GM12878 (cell line): ENCODE measurements at regions not wholly inside any gene's neighbourhood (a gene's known extent, or its start where the extent isn't known, plus 50 kb on each side); places are given as distances from the start of the nearest gene placed in this dataset.

Source experiments
- ATAC-seq: fragments of 200-7000 bp; cut with Tn5 transposase; 3 replicates; pipeline ENCODE4 v1.9.1; 2020; ENCODE audit warnings: mild to moderate bottlenecking, moderate library complexity
- BruUV-seq: library from RNA; stranded (reverse); fragments of 400-500 nt; replicated peaks from 2 replicates; lab custom pipeline; 2021; lab: Mats Ljungman, UMichigan
- CTCF ChIA-PET: fragments of 300-600 bp; sonication (Branson Sonifier 250); formaldehyde crosslinking; extraction: SDS; loops from one replicate; lab custom pipeline; 2021; ENCODE audit warnings: inconsistent platforms; lab: Yijun Ruan, JAX
- POLR2A ChIA-PET: fragments of 350-600 bp; formaldehyde crosslinking; extraction: SDS; loops from one replicate; lab custom pipeline; 2021; ENCODE audit warnings: inconsistent platforms; lab: Charles Lee
- RAD21 ChIA-PET: fragments of 300-600 bp; sonication (Branson Sonifier 250); formaldehyde crosslinking; loops from one replicate; lab custom pipeline; 2023; ENCODE audit warnings: antibody characterized with exemption; ENCODE audit not compliant: unreplicated experiment; lab: Charles Lee
- SMC1A ChIA-PET: fragments of 300-600 bp; sonication (Branson Sonifier 250); formaldehyde crosslinking; loops from one replicate; lab custom pipeline; 2023; ENCODE audit not compliant: unreplicated experiment, uncharacterized antibody; lab: Charles Lee
- DNase-seq: peaks from one replicate; pipeline ENCODE4 v3.0.0-alpha.2; 2011; ENCODE audit warnings: low read depth, low spot score
- FAIRE-seq: peaks from 3 replicates; lab custom pipeline; 2011; peaks lifted over from hg19 to GRCh38; lab: Jason Lieb, UNC
- H2AFZ ChIP-seq: 2 replicates; pipeline ENCODE4 v1.6.0; 2011; ENCODE audit warnings: low read depth, low read length, control low read depth; ENCODE audit not compliant: control insufficient read depth
- H3K27ac ChIP-seq: 2 replicates; pipeline ENCODE4 v1.5.1; 2011; ENCODE audit warnings: control low read depth; ENCODE audit not compliant: control insufficient read depth, insufficient read depth
- H3K27me3 ChIP-seq, 2 experiments: replicated peaks in 1 of 2; 2 replicates each; pipeline versions ENCODE4 v1.6.0 to v1.6.1; 2011; ENCODE audit warnings: low read length in 1 of 2; ENCODE audit not compliant: control insufficient read depth in 2 of 2, insufficient read depth in 2 of 2
- H3K36me3 ChIP-seq, 2 experiments: 2 replicates each; pipeline ENCODE4 v1.5.1; 2011; ENCODE audit warnings: low read length in 1 of 2; ENCODE audit not compliant: control insufficient read depth in 2 of 2, insufficient read depth in 2 of 2
- H3K4me1 ChIP-seq: 2 replicates; pipeline ENCODE4 v1.6.1; 2011; ENCODE audit warnings: mild to moderate bottlenecking, low read length, moderate library complexity, mixed read lengths; ENCODE audit not compliant: control insufficient read depth, insufficient read depth
- H3K4me2 ChIP-seq: 2 replicates; pipeline ENCODE4 v1.6.0; 2011; ENCODE audit warnings: control low read depth; ENCODE audit not compliant: control insufficient read depth, insufficient read depth
- H3K4me3 ChIP-seq: fragments of 200-600 bp; sonication (generic); 2 replicates; pipeline ENCODE4 v1.5.1; 2016
- H3K79me2 ChIP-seq: 2 replicates; pipeline ENCODE4 v1.6.0; 2011; ENCODE audit warnings: low read length; ENCODE audit not compliant: control insufficient read depth, insufficient read depth
- H3K9ac ChIP-seq: 2 replicates; pipeline ENCODE4 v1.8.0; 2011; ENCODE audit warnings: low read length, control low read depth, mixed read lengths; ENCODE audit not compliant: control insufficient read depth, insufficient read depth
- H3K9me3 ChIP-seq: replicated peaks from 3 replicates; pipeline ENCODE4 v1.5.1; 2011; ENCODE audit warnings: mild to moderate bottlenecking, low read length; ENCODE audit not compliant: control insufficient read depth, insufficient read depth
- H4K20me1 ChIP-seq: 2 replicates; pipeline ENCODE4 v1.6.0; 2011; ENCODE audit not compliant: control insufficient read depth, insufficient read depth
- ATF7 ChIP-seq: fragments of 450-650 bp; IDR thresholded peaks from 2 replicates; pipeline ENCODE4 v1.6.1; 2016; ENCODE audit warnings: low read depth, mild to moderate bottlenecking
- NFIC ChIP-seq: IDR thresholded peaks from 2 replicates; pipeline ENCODE4 v1.6.1; 2012; ENCODE audit warnings: low read depth, mild to moderate bottlenecking, inconsistent platforms, low read length, moderate library complexity
- RCOR1 ChIP-seq: conservative IDR thresholded peaks from 2 replicates; pipeline ENCODE4 v1.6.1; 2012; ENCODE audit warnings: low read depth, low read length, improper control_type of control experiment
- REST ChIP-seq: IDR thresholded peaks from 2 replicates; pipeline ENCODE4 v1.6.1; 2012; ENCODE audit warnings: mild to moderate bottlenecking, low read depth, low read length
- SMARCA5 ChIP-seq: fragments of 450-650 bp; IDR thresholded peaks from 2 replicates; pipeline ENCODE4 v1.6.1; 2017; ENCODE audit warnings: mild to moderate bottlenecking
- TAF1 ChIP-seq: IDR thresholded peaks from 2 replicates; pipeline ENCODE4 v1.6.1; 2011; ENCODE audit warnings: mild to moderate bottlenecking, low read depth, low read length, borderline replicate concordance
- TBL1XR1 ChIP-seq: IDR thresholded peaks from 2 replicates; pipeline ENCODE4 v1.6.1; 2012; ENCODE audit warnings: low read depth, low read length, improper control_type of control experiment
- TCF3 ChIP-seq: IDR thresholded peaks from 2 replicates; pipeline ENCODE4 v1.6.1; 2012; ENCODE audit warnings: low read depth, mild to moderate bottlenecking, low read length, borderline replicate concordance; ENCODE audit not compliant: insufficient read depth
- WRNIP1 ChIP-seq: IDR thresholded peaks from 2 replicates; pipeline ENCODE4 v1.6.1; 2011; ENCODE audit warnings: low read depth, low read length, improper control_type of control experiment, borderline replicate concordance
- ZBED1 ChIP-seq: IDR thresholded peaks from 2 replicates; pipeline ENCODE4 v1.6.1; 2016; ENCODE audit warnings: borderline replicate concordance
- ZNF384 ChIP-seq: IDR thresholded peaks from 2 replicates; pipeline ENCODE4 v1.6.1; 2012; ENCODE audit warnings: low read depth, mild to moderate bottlenecking, low read length, improper control_type of control experiment, borderline replicate concordance
- ZNF622 ChIP-seq: fragments of 450-650 bp; IDR thresholded peaks from 2 replicates; pipeline ENCODE4 v1.6.1; 2017; ENCODE audit warnings: mild to moderate bottlenecking, inconsistent platforms
- ZSCAN29 ChIP-seq: fragments of 450-650 bp; IDR thresholded peaks from 2 replicates; pipeline ENCODE4 v1.6.1; 2017; ENCODE audit warnings: mild to moderate bottlenecking, moderate library complexity
- in situ Hi-C: fragments of 300-500 bp; cut with MboI; formaldehyde crosslinking; loops from 9 replicates; pipeline ENCODE4 v1.14.3; 2018; ENCODE audit warnings: mixed read lengths
- intact Hi-C: fragments of 100-400 bp; cut with micrococcal nuclease; formaldehyde crosslinking; loops from one replicate; pipeline ENCODE4 v1.14.2; 2022; ENCODE audit not compliant: unreplicated experiment
- TF ChIP-seq, protein P1 (sequence below): IDR thresholded peaks from 2 replicates; pipeline ENCODE4 v1.6.1; 2011; ENCODE audit warnings: low read depth, low read length, improper control_type of control experiment, borderline replicate concordance

- DNase-seq = no peak
- Histone ChIP-seq H2AFZ (no peak overlapping the region), H3K27me3 (no peaks in the 10 kb centered on the region), H3K9me3 (no peaks in the 10 kb centered on the region), H4K20me1 (no peaks in the 10 kb centered on the region), H3K27ac (no peak overlapping the region), H3K9ac (no peak overlapping the region), H3K4me2 (no peak overlapping the region), H3K79me2 (no peaks in the 10 kb centered on the region), H3K4me1 (no peaks in the 10 kb centered on the region), H3K36me3 (no peaks in the 10 kb centered on the region), H3K4me3 (no peak overlapping the region)
- FAIRE-seq = no peak
- ChIA-PET CTCF (no interaction called here), SMC1A (interaction anchor here (0.6 kb wide), 1 partner anchor 711 kb away, joined by 4 read pairs; no protein-coding TSS in a partner anchor), RAD21 (no interaction called here), POLR2A (no interaction called here)
- in situ Hi-C loops = no loop called here
- no peak for ATAC-seq
- BruUV-seq = no TSS peak
- TF ChIP-seq, protein P1, sequence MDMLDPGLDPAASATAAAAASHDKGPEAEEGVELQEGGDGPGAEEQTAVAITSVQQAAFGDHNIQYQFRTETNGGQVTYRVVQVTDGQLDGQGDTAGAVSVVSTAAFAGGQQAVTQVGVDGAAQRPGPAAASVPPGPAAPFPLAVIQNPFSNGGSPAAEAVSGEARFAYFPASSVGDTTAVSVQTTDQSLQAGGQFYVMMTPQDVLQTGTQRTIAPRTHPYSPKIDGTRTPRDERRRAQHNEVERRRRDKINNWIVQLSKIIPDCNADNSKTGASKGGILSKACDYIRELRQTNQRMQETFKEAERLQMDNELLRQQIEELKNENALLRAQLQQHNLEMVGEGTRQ = no peak
- TF ChIP-seq SMARCA5 (no peak), ZNF384 (no peak), TBL1XR1 (no peak), WRNIP1 (no peak), RCOR1 (no peak), NFIC (no peak), REST (no peak), ATF7 (no peak), ZNF622 (no peak), ZSCAN29 (no peak), TCF3 (no peak), TAF1 (no peak), ZBED1 (no peak)
- intact Hi-C loops = no loop called here
Measured at GRCh38 chr2:128969374-128969773, 650.7 kb upstream of the HS6ST1 start.
